ENCODE measurements at regions not wholly inside any gene's neighbourhood (a gene's known extent, or its start where the extent isn't known, plus 50 kb on each side); places are given as distances from the start of the nearest gene placed in this dataset.

DNA sequence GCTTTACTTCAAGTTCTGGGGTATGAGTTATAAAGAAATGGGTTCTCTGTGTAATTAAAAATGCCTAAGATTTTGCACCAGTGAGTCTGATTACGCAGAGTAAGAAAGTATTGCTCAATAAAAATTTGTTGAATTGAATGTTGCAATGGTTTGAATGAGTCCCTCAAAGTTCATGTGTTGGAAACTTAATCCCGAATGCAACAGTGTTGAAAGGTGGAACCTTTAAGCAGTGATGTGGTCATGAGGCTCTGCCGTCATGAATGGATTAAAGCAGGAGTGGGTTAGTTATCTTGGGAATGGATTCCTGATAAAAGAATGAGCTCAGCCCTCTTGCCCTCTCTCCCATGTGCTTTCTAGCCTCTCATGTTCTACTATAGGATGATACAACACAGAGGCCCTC is 52.6 kb upstream of the SESN3 start:
- H4K5ac ChIP-seq (ENCODE audit: insufficient read length, low read depth, low read length): no peak overlapping the region
- TF ChIP-seq, protein P1, sequence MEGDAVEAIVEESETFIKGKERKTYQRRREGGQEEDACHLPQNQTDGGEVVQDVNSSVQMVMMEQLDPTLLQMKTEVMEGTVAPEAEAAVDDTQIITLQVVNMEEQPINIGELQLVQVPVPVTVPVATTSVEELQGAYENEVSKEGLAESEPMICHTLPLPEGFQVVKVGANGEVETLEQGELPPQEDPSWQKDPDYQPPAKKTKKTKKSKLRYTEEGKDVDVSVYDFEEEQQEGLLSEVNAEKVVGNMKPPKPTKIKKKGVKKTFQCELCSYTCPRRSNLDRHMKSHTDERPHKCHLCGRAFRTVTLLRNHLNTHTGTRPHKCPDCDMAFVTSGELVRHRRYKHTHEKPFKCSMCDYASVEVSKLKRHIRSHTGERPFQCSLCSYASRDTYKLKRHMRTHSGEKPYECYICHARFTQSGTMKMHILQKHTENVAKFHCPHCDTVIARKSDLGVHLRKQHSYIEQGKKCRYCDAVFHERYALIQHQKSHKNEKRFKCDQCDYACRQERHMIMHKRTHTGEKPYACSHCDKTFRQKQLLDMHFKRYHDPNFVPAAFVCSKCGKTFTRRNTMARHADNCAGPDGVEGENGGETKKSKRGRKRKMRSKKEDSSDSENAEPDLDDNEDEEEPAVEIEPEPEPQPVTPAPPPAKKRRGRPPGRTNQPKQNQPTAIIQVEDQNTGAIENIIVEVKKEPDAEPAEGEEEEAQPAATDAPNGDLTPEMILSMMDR (conservative IDR thresholded peaks at IDR 0.05): no peak
- H3K4me1 Mint-ChIP-seq: peaks cover 40 to 51% of the 10 kb centered on the region in 2 experiments
- no peak overlapping the region for H2AK5ac ChIP-seq (ENCODE audit: insufficient read length, low read length)
- H3K27me3 Mint-ChIP-seq (ENCODE audit: low read depth): no peaks in the 10 kb centered on the region
- no peaks in the 10 kb centered on the region for H3K9me3 ChIP-seq (ENCODE audit: control insufficient read depth, low read depth, low read length)
- peaks cover 2 to 25% (median 2%) of the 10 kb centered on the region in 3 experiments; a peak in 3 of 7 replicates for H3K36me3 Mint-ChIP-seq (ENCODE audit: insufficient read depth in 1 of 3, low read depth in 3 of 3)
- H2BK15ac ChIP-seq (ENCODE audit: low read depth, low read length): no peak overlapping the region
- H3K9ac ChIP-seq (ENCODE audit: extremely low read depth, insufficient read length, low read length): no peak overlapping the region
- no peak overlapping the region for H3K14ac ChIP-seq (ENCODE audit: insufficient read depth, low read length)
- no peak overlapping the region for H2BK5ac ChIP-seq (ENCODE audit: insufficient read length, low read length)
- no peak overlapping the region for H3K27ac ChIP-seq (ENCODE audit: insufficient read length, low read depth, low read length)
- no peak overlapping the region for H2BK20ac ChIP-seq (ENCODE audit: low read depth, low read length, poor library complexity, severe bottlenecking)
- H3K4ac ChIP-seq (ENCODE audit: low read depth, low read length): no peak overlapping the region
- H3K23ac ChIP-seq (ENCODE audit: insufficient read length, low read depth, low read length): no peak overlapping the region
- no peak overlapping the region for H2AFZ ChIP-seq (ENCODE audit: low read length)
- no peak overlapping the region for H3K4me3 Mint-ChIP-seq
- H2BK120ac ChIP-seq (ENCODE audit: low read depth, low read length, poor library complexity, severe bottlenecking): no peak overlapping the region
- DNase-seq: no peak
- H3K79me1 ChIP-seq (ENCODE audit: insufficient read depth, low read depth, low read length, poor library complexity, severe bottlenecking): no peaks in the 10 kb centered on the region
- no peaks in the 10 kb centered on the region for H4K20me1 ChIP-seq (ENCODE audit: control insufficient read depth, insufficient read depth, insufficient read length)
- H3K56ac ChIP-seq (ENCODE audit: insufficient read length, low read depth, low read length): no peak overlapping the region
- H3K9me3 Mint-ChIP-seq: peaks cover 0 to 12% of the 10 kb centered on the region in 2 experiments; a peak in 2 of 5 replicates
- H3K4me2 ChIP-seq (ENCODE audit: insufficient read depth, insufficient read length, low read length): no peak overlapping the region
- H3K18ac ChIP-seq (ENCODE audit: insufficient read length, low read depth, low read length): no peak overlapping the region
- H3K27ac Mint-ChIP-seq: no peak overlapping the region
- no peak overlapping the region for H3T11ph ChIP-seq (ENCODE audit: low read length)
- peaks cover 11% of the 10 kb centered on the region for H3K4me1 ChIP-seq (ENCODE audit: insufficient read depth, low read length)
- no peak overlapping the region for H4K8ac ChIP-seq (replicated peaks; ENCODE audit: insufficient read length, low read depth, low read length)
- no peaks in the 10 kb centered on the region for H3K79me2 ChIP-seq (ENCODE audit: insufficient read depth, low read length)
- H3K27me3 ChIP-seq (ENCODE audit: insufficient read depth, low read length): no peaks in the 10 kb centered on the region
- WGBS (ENCODE audit: extremely low coverage, insufficient read length, low lambda C conversion rate): no CpG with 5 or more reads among the region's 3 CpGs
- no peak overlapping the region for H2BK12ac ChIP-seq (ENCODE audit: insufficient read length, low read depth, low read length)
- no peak overlapping the region for H4K91ac ChIP-seq (ENCODE audit: insufficient read length, low read depth, low read length)
- H3K23me2 ChIP-seq (ENCODE audit: insufficient read length, low read depth, low read length, poor library complexity, severe bottlenecking): no peaks in the 10 kb centered on the region
